SK-N-SH (cell line): ENCODE measurements at regions not wholly inside any gene's neighbourhood (a gene's known extent, or its start where the extent isn't known, plus 50 kb on each side); places are given as distances from the start of the nearest gene placed in this dataset.

ENCODE experiments used
- CTCF ChIA-PET: fragments of 300-600, 350-600 bp; formaldehyde crosslinking; extraction: SDS; loops from one replicate; lab custom pipeline; 2021; lab: Yijun Ruan, JAX
- POLR2A ChIA-PET: fragments of 350-600 bp; sonication (Branson Sonifier 250); formaldehyde crosslinking; extraction: SDS; loops from one replicate; lab custom pipeline; 2020; ENCODE audit warnings: antibody characterized with exemption, inconsistent platforms; lab: Yijun Ruan, JAX
- DNase-seq: peaks from one replicate; pipeline ENCODE4 v3.0.0; 2012
- H2AFZ ChIP-seq: fragments of 200-600 bp; sonication (generic); 2 replicates; pipeline ENCODE4 v1.8.1; 2016; ENCODE audit warnings: antibody characterized with exemption, mild to moderate bottlenecking, low read depth
- H3F3A ChIP-seq: fragments of 200-600 bp; sonication (generic); replicated peaks from 2 replicates; pipeline ENCODE3; 2016; ENCODE audit warnings: antibody characterized with exemption, mild to moderate bottlenecking; ENCODE audit not compliant: insufficient read depth
- H3K27ac ChIP-seq, 2 experiments: fragments of 200-500 bp in 1 of 2; fragments of 200-600 bp in 1 of 2; sonication (Bioruptor generic) in 1 of 2; sonication (generic), shearing (Covaris generic) in 1 of 2; 2 replicates each; pipeline versions ENCODE4 v1.5.1 to v1.6.1; 2014 to 2016; ENCODE audit warnings: low read depth in 2 of 2, inconsistent platforms in 1 of 2, low read length in 1 of 2, mild to moderate bottlenecking in 1 of 2, mixed read lengths in 1 of 2
- H3K27me3 ChIP-seq: fragments of 200-600 bp; sonication (generic), shearing (Covaris generic); 2 replicates; pipeline ENCODE4 v1.6.1; 2016; ENCODE audit warnings: mixed run types; ENCODE audit not compliant: insufficient read depth
- H3K36me3 ChIP-seq, 2 experiments: fragments of 200-500 bp in 1 of 2; fragments of 200-600 bp in 1 of 2; sonication (Bioruptor generic) in 1 of 2; sonication (generic) in 1 of 2; replicated peaks in 1 of 2; 2 replicates each; pipeline versions ENCODE3 to v1.5.1; 2014 to 2016; ENCODE audit warnings: low read length in 1 of 2, mild to moderate bottlenecking in 1 of 2; ENCODE audit not compliant: insufficient read depth in 2 of 2, control insufficient read depth in 1 of 2
- H3K4me1 ChIP-seq, 2 experiments: fragments of 200-500 bp in 1 of 2; fragments of 200-600 bp in 1 of 2; sonication (Bioruptor generic) in 1 of 2; sonication (generic), shearing (Covaris generic) in 1 of 2; 2 replicates each; pipeline versions ENCODE4 v1.5.1 to v1.6.1; 2014 to 2016; ENCODE audit warnings: low read depth in 1 of 2, low read length in 1 of 2, mixed run types in 1 of 2; ENCODE audit not compliant: insufficient read depth in 2 of 2, control insufficient read depth in 1 of 2
- H3K4me2 ChIP-seq: fragments of 200-600 bp; sonication (generic), shearing (Covaris generic); 2 replicates; pipeline ENCODE4 v1.6.1; 2017; ENCODE audit warnings: mixed run types
- H3K4me3 ChIP-seq, 2 experiments: fragments of 200-500 bp in 1 of 2; fragments of 200-600 bp in 1 of 2; sonication (Bioruptor generic) in 1 of 2; sonication (generic), shearing (Covaris generic) in 1 of 2; 2 replicates each; pipeline versions ENCODE4 v1.5.1 to v1.8.1; 2014 to 2016; ENCODE audit warnings: low read depth in 2 of 2, inconsistent platforms in 1 of 2, low read length in 1 of 2, mild to moderate bottlenecking in 1 of 2, mixed read lengths in 1 of 2, moderate library complexity in 1 of 2
- H3K79me2 ChIP-seq: fragments of 200-600 bp; sonication (generic); 2 replicates; pipeline ENCODE4 v1.8.1; 2017; ENCODE audit warnings: mild to moderate bottlenecking; ENCODE audit not compliant: insufficient read depth
- H3K9ac ChIP-seq: fragments of 200-600 bp; sonication (generic); 2 replicates; pipeline ENCODE4 v1.6.1; 2017; ENCODE audit warnings: mixed run types
- H3K9me2 ChIP-seq: fragments of 200-600 bp; sonication (generic); 2 replicates; pipeline ENCODE4 v1.6.1; 2017; ENCODE audit warnings: mixed run types
- H3K9me3 ChIP-seq: fragments of 200-600 bp; sonication (generic); 2 replicates; pipeline ENCODE4 v1.6.1; 2017; ENCODE audit warnings: mixed run types, mild to moderate bottlenecking, moderate library complexity
- H4K20me1 ChIP-seq: fragments of 200-600 bp; sonication (generic); 2 replicates; pipeline ENCODE4 v1.6.1; 2017; ENCODE audit warnings: mild to moderate bottlenecking, mixed run types; ENCODE audit not compliant: insufficient read depth
- EP300 ChIP-seq, 2 experiments: IDR thresholded peaks; 2 replicates each; pipeline versions ENCODE4 v1.4.0 to v1.6.1; 2012; ENCODE audit warnings: borderline replicate concordance in 1 of 2, low read depth in 1 of 2, low read length in 1 of 2
- FOSL2 ChIP-seq: IDR thresholded peaks from 2 replicates; pipeline ENCODE4 v1.4.0; 2012; ENCODE audit warnings: low read depth, mild to moderate bottlenecking, moderate library complexity, borderline replicate concordance
- FOXM1 ChIP-seq: IDR thresholded peaks from 2 replicates; pipeline ENCODE4 v1.4.0; 2012; ENCODE audit warnings: low read depth, mild to moderate bottlenecking
- GABPA ChIP-seq: IDR thresholded peaks from 2 replicates; pipeline ENCODE4 v1.4.0; 2012; ENCODE audit warnings: low read depth, mild to moderate bottlenecking
- NFIC ChIP-seq: IDR thresholded peaks from 2 replicates; pipeline ENCODE4 v1.4.0; 2012; ENCODE audit warnings: borderline replicate concordance
- PBX3 ChIP-seq: IDR thresholded peaks from 2 replicates; pipeline ENCODE4; 2012
- RAD21 ChIP-seq: IDR thresholded peaks from 2 replicates; pipeline ENCODE4 v1.6.1; 2012; ENCODE audit warnings: mild to moderate bottlenecking, low read length
- RXRA ChIP-seq: IDR thresholded peaks from 2 replicates; pipeline ENCODE4 v1.4.0; 2012; ENCODE audit warnings: low read depth, mild to moderate bottlenecking, borderline replicate concordance
- SIN3A ChIP-seq: IDR thresholded peaks from 2 replicates; pipeline ENCODE4 v1.6.1; 2012; ENCODE audit warnings: low read depth, mild to moderate bottlenecking, low read length, moderate library complexity, borderline replicate concordance
- TAF1 ChIP-seq: IDR thresholded peaks from 2 replicates; pipeline ENCODE4 v1.6.1; 2012; ENCODE audit warnings: low read depth, mild to moderate bottlenecking, low read length, moderate library complexity, borderline replicate concordance
- TCF12 ChIP-seq: IDR thresholded peaks from 2 replicates; pipeline ENCODE4 v1.4.0; 2012
- USF1 ChIP-seq: IDR thresholded peaks from 2 replicates; pipeline ENCODE4 v1.4.0; 2012; ENCODE audit warnings: low read depth, borderline replicate concordance
- YY1 ChIP-seq: IDR thresholded peaks from 2 replicates; pipeline ENCODE4 v1.4.0; 2012; ENCODE audit warnings: low read depth, mild to moderate bottlenecking
- WGBS: methylation state at CpG from one replicate; pipeline ENCODE4 v1.1.6; 2017; ENCODE audit warnings: low lambda C conversion rate; 5-methylcytosine and 5-hydroxymethylcytosine counted together
- TF ChIP-seq, protein P1 (sequence below): IDR thresholded peaks from 2 replicates; pipeline ENCODE4 v1.4.0; 2012; ENCODE audit warnings: low read depth
- TF ChIP-seq, protein P2 (sequence below): IDR thresholded peaks from 2 replicates; pipeline ENCODE4 v1.6.1; 2012; ENCODE audit warnings: mild to moderate bottlenecking, low read depth, low read length, moderate library complexity
- TF ChIP-seq, protein P3 (sequence below): IDR thresholded peaks from 2 replicates; pipeline ENCODE4 v1.4.0; 2012; ENCODE audit warnings: low read depth, borderline replicate concordance
- TF ChIP-seq, protein P4 (sequence below): fragments of 150-350 bp; IDR thresholded peaks from 2 replicates; pipeline ENCODE4 v1.6.1; 2016; ENCODE audit warnings: mild to moderate bottlenecking, low read depth, low read length

GRCh38 chr9:84583866-84584265 lies 85.7 kb upstream of the NTRK2 start:
- H3K4me1 ChIP-seq = no peaks in the 10 kb centered on the region
- ChIA-PET CTCF (no interaction called here), POLR2A (no interaction called here)
- no peak overlapping the region for H3K4me3 ChIP-seq
- no peak for DNase-seq
- H3K79me2 ChIP-seq = no peaks in the 10 kb centered on the region
- H4K20me1 ChIP-seq = no peaks in the 10 kb centered on the region
- H3K9ac ChIP-seq = no peak overlapping the region
- TF ChIP-seq, protein P1, sequence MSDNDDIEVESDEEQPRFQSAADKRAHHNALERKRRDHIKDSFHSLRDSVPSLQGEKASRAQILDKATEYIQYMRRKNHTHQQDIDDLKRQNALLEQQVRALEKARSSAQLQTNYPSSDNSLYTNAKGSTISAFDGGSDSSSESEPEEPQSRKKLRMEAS = no peak
- TF ChIP-seq YY1 (no peak), SIN3A (no peak), TAF1 (no peak), NFIC (no peak), RXRA (no peak), PBX3 (no peak), FOXM1 (no peak)
- no peaks in the 10 kb centered on the region for H3F3A ChIP-seq
- no peak overlapping the region for H3K27ac ChIP-seq
- H3K27me3 ChIP-seq = no peaks in the 10 kb centered on the region
- no peak overlapping the region for H3K4me2 ChIP-seq
- peaks cover 9% of the 10 kb centered on the region; the same call in 1 of the 2 replicates for H3K9me2 ChIP-seq
- 16% methylated on average over 2 of the region's 2 CpGs for WGBS
- no peak overlapping the region for H2AFZ ChIP-seq
- no peaks in the 10 kb centered on the region for H3K36me3 ChIP-seq
- H3K9me3 ChIP-seq = no peaks in the 10 kb centered on the region

GRCh38 chr9:84586662-84587061 lies 82.9 kb upstream of the NTRK2 start:
- no peak for DNase-seq
- Histone ChIP-seq H2AFZ (no peak overlapping the region), H3K79me2 (no peaks in the 10 kb centered on the region), H4K20me1 (no peaks in the 10 kb centered on the region), H3K4me1 (no peaks in the 10 kb centered on the region), H3K9me3 (no peaks in the 10 kb centered on the region), H3K4me3 (no peak overlapping the region), H3K4me2 (no peak overlapping the region), H3K36me3 (no peaks in the 10 kb centered on the region), H3F3A (no peaks in the 10 kb centered on the region), H3K27ac (no peak overlapping the region), H3K27me3 (no peaks in the 10 kb centered on the region), H3K9me2 (no peaks in the 10 kb centered on the region), H3K9ac (no peak overlapping the region)
- ChIA-PET CTCF (no interaction called here), POLR2A (no interaction called here)
- 10% methylated on average over 3 of the region's 3 CpGs for WGBS
- TF ChIP-seq PBX3 (no peak), FOXM1 (no peak), FOSL2 (no peak), GABPA (no peak), TCF12 (no peak), NFIC (no peak), EP300 (IDR thresholded peaks at IDR 0.05; ENCODE audit: borderline replicate concordance in 1 of 2, low read depth in 1 of 2, low read length in 1 of 2) (no peak), RAD21 (no peak), USF1 (no peak)
- TF ChIP-seq, protein P2, sequence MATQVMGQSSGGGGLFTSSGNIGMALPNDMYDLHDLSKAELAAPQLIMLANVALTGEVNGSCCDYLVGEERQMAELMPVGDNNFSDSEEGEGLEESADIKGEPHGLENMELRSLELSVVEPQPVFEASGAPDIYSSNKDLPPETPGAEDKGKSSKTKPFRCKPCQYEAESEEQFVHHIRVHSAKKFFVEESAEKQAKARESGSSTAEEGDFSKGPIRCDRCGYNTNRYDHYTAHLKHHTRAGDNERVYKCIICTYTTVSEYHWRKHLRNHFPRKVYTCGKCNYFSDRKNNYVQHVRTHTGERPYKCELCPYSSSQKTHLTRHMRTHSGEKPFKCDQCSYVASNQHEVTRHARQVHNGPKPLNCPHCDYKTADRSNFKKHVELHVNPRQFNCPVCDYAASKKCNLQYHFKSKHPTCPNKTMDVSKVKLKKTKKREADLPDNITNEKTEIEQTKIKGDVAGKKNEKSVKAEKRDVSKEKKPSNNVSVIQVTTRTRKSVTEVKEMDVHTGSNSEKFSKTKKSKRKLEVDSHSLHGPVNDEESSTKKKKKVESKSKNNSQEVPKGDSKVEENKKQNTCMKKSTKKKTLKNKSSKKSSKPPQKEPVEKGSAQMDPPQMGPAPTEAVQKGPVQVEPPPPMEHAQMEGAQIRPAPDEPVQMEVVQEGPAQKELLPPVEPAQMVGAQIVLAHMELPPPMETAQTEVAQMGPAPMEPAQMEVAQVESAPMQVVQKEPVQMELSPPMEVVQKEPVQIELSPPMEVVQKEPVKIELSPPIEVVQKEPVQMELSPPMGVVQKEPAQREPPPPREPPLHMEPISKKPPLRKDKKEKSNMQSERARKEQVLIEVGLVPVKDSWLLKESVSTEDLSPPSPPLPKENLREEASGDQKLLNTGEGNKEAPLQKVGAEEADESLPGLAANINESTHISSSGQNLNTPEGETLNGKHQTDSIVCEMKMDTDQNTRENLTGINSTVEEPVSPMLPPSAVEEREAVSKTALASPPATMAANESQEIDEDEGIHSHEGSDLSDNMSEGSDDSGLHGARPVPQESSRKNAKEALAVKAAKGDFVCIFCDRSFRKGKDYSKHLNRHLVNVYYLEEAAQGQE = no peak
- TF ChIP-seq, protein P3, sequence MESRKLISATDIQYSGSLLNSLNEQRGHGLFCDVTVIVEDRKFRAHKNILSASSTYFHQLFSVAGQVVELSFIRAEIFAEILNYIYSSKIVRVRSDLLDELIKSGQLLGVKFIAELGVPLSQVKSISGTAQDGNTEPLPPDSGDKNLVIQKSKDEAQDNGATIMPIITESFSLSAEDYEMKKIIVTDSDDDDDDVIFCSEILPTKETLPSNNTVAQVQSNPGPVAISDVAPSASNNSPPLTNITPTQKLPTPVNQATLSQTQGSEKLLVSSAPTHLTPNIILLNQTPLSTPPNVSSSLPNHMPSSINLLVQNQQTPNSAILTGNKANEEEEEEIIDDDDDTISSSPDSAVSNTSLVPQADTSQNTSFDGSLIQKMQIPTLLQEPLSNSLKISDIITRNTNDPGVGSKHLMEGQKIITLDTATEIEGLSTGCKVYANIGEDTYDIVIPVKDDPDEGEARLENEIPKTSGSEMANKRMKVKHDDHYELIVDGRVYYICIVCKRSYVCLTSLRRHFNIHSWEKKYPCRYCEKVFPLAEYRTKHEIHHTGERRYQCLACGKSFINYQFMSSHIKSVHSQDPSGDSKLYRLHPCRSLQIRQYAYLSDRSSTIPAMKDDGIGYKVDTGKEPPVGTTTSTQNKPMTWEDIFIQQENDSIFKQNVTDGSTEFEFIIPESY = no peak
- TF ChIP-seq, protein P1 = no peak
- TF ChIP-seq, protein P4, sequence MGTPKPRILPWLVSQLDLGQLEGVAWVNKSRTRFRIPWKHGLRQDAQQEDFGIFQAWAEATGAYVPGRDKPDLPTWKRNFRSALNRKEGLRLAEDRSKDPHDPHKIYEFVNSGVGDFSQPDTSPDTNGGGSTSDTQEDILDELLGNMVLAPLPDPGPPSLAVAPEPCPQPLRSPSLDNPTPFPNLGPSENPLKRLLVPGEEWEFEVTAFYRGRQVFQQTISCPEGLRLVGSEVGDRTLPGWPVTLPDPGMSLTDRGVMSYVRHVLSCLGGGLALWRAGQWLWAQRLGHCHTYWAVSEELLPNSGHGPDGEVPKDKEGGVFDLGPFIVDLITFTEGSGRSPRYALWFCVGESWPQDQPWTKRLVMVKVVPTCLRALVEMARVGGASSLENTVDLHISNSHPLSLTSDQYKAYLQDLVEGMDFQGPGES = no peak
